GM12892 (cell line): ENCODE measurements at regions not wholly inside any gene's neighbourhood (a gene's known extent, or its start where the extent isn't known, plus 50 kb on each side); places are given as distances from the start of the nearest gene placed in this dataset.

Source experiments
- DNase-seq: peaks from one replicate; pipeline ENCODE4 v3.0.0; 2011; ENCODE audit not compliant: insufficient read length
- FAIRE-seq: peaks from 2 replicates; lab custom pipeline; 2011; peaks lifted over from hg19 to GRCh38; lab: Jason Lieb, UNC
- POLR2A ChIP-seq: IDR thresholded peaks from 2 replicates; pipeline ENCODE4 v1.6.1; 2011; ENCODE audit warnings: low read depth, low read length, control low read depth
- POLR2AphosphoS5 ChIP-seq: IDR thresholded peaks from 2 replicates; pipeline ENCODE4 v1.6.1; 2011; ENCODE audit warnings: low read depth, low read length, control low read depth
- TAF1 ChIP-seq: IDR thresholded peaks from 2 replicates; pipeline ENCODE4 v1.6.1; 2011; ENCODE audit warnings: low read depth, mild to moderate bottlenecking, control low read depth, low read length, borderline replicate concordance

GRCh38 chr15:50821476-50821875 is 56.0 kb upstream of the SPPL2A start:
- TF ChIP-seq POLR2AphosphoS5 (no peak), TAF1 (no peak), POLR2A (no peak)
- DNase-seq (no peak), FAIRE-seq (no peak)

- no peak for DNase-seq
- FAIRE-seq: no peak
- TF ChIP-seq TAF1 (no peak), POLR2AphosphoS5 (no peak)
Measured at GRCh38 chr15:50820808-50821382, 55.4 kb upstream of the SPPL2A start.

- TF ChIP-seq POLR2A (no peak), TAF1 (no peak), POLR2AphosphoS5 (no peak)
- DNase-seq (no peak), FAIRE-seq (no peak)
Measured at GRCh38 chr15:50819344-50819743, 53.8 kb upstream of the SPPL2A start.

- FAIRE-seq (no peak), DNase-seq (no peak)
- TF ChIP-seq POLR2A: no peak
- no peak for TF ChIP-seq POLR2AphosphoS5
- TF ChIP-seq TAF1: no peak
Measured at GRCh38 chr15:50815958-50816590, 50.6 kb upstream of the SPPL2A start.
